Pancreas (tissue), 10 donors: ENCODE measurements at regions not wholly inside any gene's neighbourhood (a gene's known extent, or its start where the extent isn't known, plus 50 kb on each side); places are given as distances from the start of the nearest gene placed in this dataset.

Source experiments
- ATAC-seq, 4 donors: fragments of 200-7000 bp; cut with Tn5 transposase; one replicate each; pipeline versions ENCODE4 v1.8.0 to v1.9.1; 2020; ENCODE audit warnings: mild to moderate bottlenecking in 4 of 4, moderate library complexity in 4 of 4
- DNase-seq, 6 donors: peaks; one replicate each; pipeline ENCODE4 v3.0.0-alpha.2; 2020
- FAIRE-seq: peaks from 2 replicates; lab custom pipeline; 2012; peaks lifted over from hg19 to GRCh38; lab: Jason Lieb, UNC
- H3K27ac ChIP-seq, 4 donors: fragments of 200-600 bp; sonication (generic); 1 replicate in 3 of 4; 2 replicates in 1 of 4; pipeline versions ENCODE4 v1.5.0 to v1.8.0; 2020
- H3K27me3 ChIP-seq, 4 donors: fragments of 200-600 bp; one replicate each; pipeline ENCODE4 v1.8.0; 2021
- H3K36me3 ChIP-seq, 3 donors: fragments of 200-600 bp; sonication (generic) in 1 of 3; one replicate each; pipeline versions ENCODE4 v1.5.0 to v1.8.0; 2020 to 2021
- H3K4me1 ChIP-seq, 3 donors: fragments of 200-600 bp; one replicate each; pipeline ENCODE4 v1.8.0; 2021
- H3K4me3 ChIP-seq, 4 donors: fragments of 200-600 bp; sonication (generic) in 2 of 4; one replicate each; pipeline versions ENCODE4 v1.5.0 to v1.8.0; 2020 to 2021
- H3K9me3 ChIP-seq, 4 donors: fragments of 200-600 bp; one replicate each; pipeline ENCODE4 v1.8.0; 2021
- CTCF ChIP-seq, 4 donors: fragments of 200-600 bp; sonication (generic) in 3 of 4; IDR thresholded peaks; one replicate each; pipeline versions ENCODE4 v1.5.0 to v1.8.0; 2021; ENCODE audit warnings: antibody characterized with exemption in 4 of 4
- WGBS, 2 donors: extraction: QIAGEN DNeasy Blood & Tissue Kit; methylation state at CpG; one replicate each; pipeline ENCODE4 v1.1.7; 2013; 5-methylcytosine and 5-hydroxymethylcytosine counted together
- intact Hi-C, 3 donors: fragments of 100-400 bp; cut with DNase I; formaldehyde crosslinking; loops; one replicate each; pipeline versions ENCODE4 v1.11.1 to v1.14.2; 2022
- donor health status: healthy with polysubstance abuse.
- donor health status: DM: no; HTN: no; CAD: no; lungs with moderate emphysema.
- donor health status: DM: no; HTN: no; CAD: no.
- donor health status: control.
- donor health status: control.
- donor health status: Bipolar disorder and iron deficiency.
- donor health status: DM: yes; HTN: yes; CAD: no.
- donor health status: DM: no; HTN: no; CAD: no.
- donor health status: DM: no; HTN: no; CAD: no.
- donor health status: DM: yes; HTN: yes; CAD: no.

- H3K9me3 ChIP-seq = no peaks in the 10 kb centered on the region
- H3K4me3 ChIP-seq = no peak overlapping the region
- no peaks in the 10 kb centered on the region for H3K27me3 ChIP-seq
- DNase-seq (no peak), FAIRE-seq (no peak), ATAC-seq (no peak)
- no peak overlapping the region for H3K27ac ChIP-seq
- TF ChIP-seq CTCF (IDR thresholded peaks at IDR 0.05) = no peak
- H3K36me3 ChIP-seq = no peaks in the 10 kb centered on the region
- WGBS, 2 donors = 60 to 72% methylated on average over 6 of the region's 6 CpGs
- intact Hi-C loops = no loop called here
- H3K4me1 ChIP-seq = no peaks in the 10 kb centered on the region
Observed at GRCh38 chr16:55031481-55031880, 100.8 kb downstream of the IRX5 start.

GRCh38 chr16:55033225-55034156, 102.8 kb downstream of the IRX5 start:
- Histone ChIP-seq H3K27me3 (no peaks in the 10 kb centered on the region), H3K9me3 (no peaks in the 10 kb centered on the region), H3K36me3 (no peaks in the 10 kb centered on the region), H3K27ac (no peak overlapping the region), H3K4me3 (no peak overlapping the region), H3K4me1 (no peaks in the 10 kb centered on the region)
- ATAC-seq (no peak), FAIRE-seq (no peak), DNase-seq (no peak)
- 63 to 64% methylated on average over 28 of the region's 28 CpGs for WGBS, 2 donors
- TF ChIP-seq CTCF (IDR thresholded peaks at IDR 0.05) = no peak
- intact Hi-C loops = no loop called here

DNA sequence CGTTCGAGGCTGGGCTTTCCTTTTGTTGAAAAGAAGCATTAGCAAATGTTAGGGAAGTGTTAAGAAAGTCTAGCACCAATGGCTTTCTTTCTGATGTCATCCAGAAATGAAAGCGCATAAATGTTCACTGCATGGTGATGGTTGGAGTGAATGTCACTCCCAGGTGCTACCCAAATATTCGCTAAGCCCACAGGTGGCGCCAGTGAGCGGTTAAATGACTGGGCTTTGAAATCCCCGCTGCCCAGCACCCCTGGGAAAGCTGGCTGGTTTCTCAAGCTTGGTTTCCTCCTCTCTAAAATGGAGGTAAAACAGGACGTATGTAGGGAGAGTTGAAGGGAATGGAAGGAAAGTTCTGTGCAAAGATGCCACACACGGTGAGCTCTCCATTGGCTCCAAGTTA, 104.4 kb downstream of the IRX5 start:
- peak in 4 of 6 donors; percentile 15 to 83 (median 47) for DNase-seq
- Histone ChIP-seq H3K4me1 (no peaks in the 10 kb centered on the region), H3K27ac (no peak overlapping the region), H3K4me3 (no peak overlapping the region), H3K27me3 (no peaks in the 10 kb centered on the region), H3K9me3 (no peaks in the 10 kb centered on the region), H3K36me3 (no peaks in the 10 kb centered on the region)
- peak; percentile 8 to 27 (median 17) for TF ChIP-seq CTCF (IDR thresholded peaks at IDR 0.05)
- intact Hi-C loops = no loop called here
- ATAC-seq = peak in 3 of 4 donors; percentile 40 to 67 (median 61)
- 18 to 25% methylated on average over 9 of the region's 9 CpGs for WGBS, 2 donors
- FAIRE-seq = no peak

GRCh38 chr16:55035956-55036355, 105.3 kb downstream of the IRX5 start:
- WGBS, 2 donors = 54 to 75% methylated on average over 4 of the region's 4 CpGs
- TF ChIP-seq CTCF (IDR thresholded peaks at IDR 0.05) = no peak
- Histone ChIP-seq H3K9me3 (no peaks in the 10 kb centered on the region), H3K27ac (no peak overlapping the region), H3K4me1 (no peaks in the 10 kb centered on the region), H3K4me3 (no peak overlapping the region), H3K27me3 (no peaks in the 10 kb centered on the region), H3K36me3 (no peaks in the 10 kb centered on the region)
- ATAC-seq = no peak
- no peak for DNase-seq
- intact Hi-C loops = no loop called here
- FAIRE-seq = no peak

GRCh38 chr16:55036371-55036821, 105.7 kb downstream of the IRX5 start:
- Histone ChIP-seq H3K4me1 (no peaks in the 10 kb centered on the region), H3K4me3 (no peak overlapping the region), H3K27ac (no peak overlapping the region), H3K36me3 (no peaks in the 10 kb centered on the region), H3K27me3 (no peaks in the 10 kb centered on the region), H3K9me3 (no peaks in the 10 kb centered on the region)
- 86 to 92% methylated on average over 14 of the region's 14 CpGs for whole genome bisulfite sequencing, 2 donors
- intact Hi-C loops = no loop called here
- no peak for TF ChIP-seq CTCF (IDR thresholded peaks at IDR 0.05)
- ATAC-seq (no peak), FAIRE-seq (no peak), DNase-seq (no peak)
